HepG2 (cell line): ENCODE measurements at regions not wholly inside any gene's neighbourhood (a gene's known extent, or its start where the extent isn't known, plus 50 kb on each side); places are given as distances from the start of the nearest gene placed in this dataset.

Experiments used
- ATAC-seq: fragments of 200-7000 bp; cut with Tn5 transposase; 3 replicates; pipeline ENCODE4 v1.9.1; 2020; ENCODE audit warnings: mild to moderate bottlenecking, moderate library complexity
- BruUV-seq: library from RNA; stranded (reverse); fragments of 400-500 nt; replicated peaks from 2 replicates; lab custom pipeline; 2021; lab: Mats Ljungman, UMichigan
- CTCF ChIA-PET: fragments of 300-600 bp; formaldehyde crosslinking; extraction: SDS; loops from one replicate; lab custom pipeline; 2021; ENCODE audit warnings: low total read pairs, inconsistent platforms, low intra/inter-chr PET ratio; lab: Yijun Ruan, JAX
- POLR2A ChIA-PET: fragments of 350-600 bp; sonication (Branson Sonifier 250); formaldehyde crosslinking; loops from one replicate; lab custom pipeline; 2020; ENCODE audit warnings: antibody characterized with exemption, inconsistent platforms; lab: Yijun Ruan, JAX
- DNase-seq: peaks from one replicate; pipeline ENCODE4 v3.0.0-alpha.2; 2015; ENCODE audit warnings: low spot score
- FAIRE-seq: peaks from 3 replicates; lab custom pipeline; 2011; peaks lifted over from hg19 to GRCh38; lab: Jason Lieb, UNC
- H2AFZ ChIP-seq: one replicate; pipeline ENCODE4 v1.6.1; 2011; ENCODE audit warnings: low read length, inconsistent platforms
- H3K27ac ChIP-seq: fragments of 300-600 bp; 3 replicates; pipeline ENCODE4 v1.8.0; 2011; ENCODE audit warnings: mixed run types, mild to moderate bottlenecking, mixed read lengths, low read length, inconsistent platforms; ENCODE audit not compliant: insufficient read depth; ENCODE audit errors: extremely low read length
- H3K27me3 ChIP-seq, 2 experiments: fragments of 200-600 bp in 1 of 2; 2 replicates in 1 of 2; 3 replicates in 1 of 2; pipeline versions ENCODE4 v1.6.0 to v1.8.0; 2011; ENCODE audit warnings: low read length in 2 of 2, mild to moderate bottlenecking in 2 of 2, moderate library complexity in 2 of 2, inconsistent platforms in 1 of 2; ENCODE audit not compliant: insufficient read depth in 2 of 2, control insufficient read depth in 1 of 2
- H3K36me3 ChIP-seq, 2 experiments: fragments of 200-600 bp in 1 of 2; replicated peaks in 1 of 2; 2 replicates in 1 of 2; 3 replicates in 1 of 2; pipeline versions ENCODE4 v1.5.1 to v1.8.0; 2011; ENCODE audit warnings: low read length in 2 of 2, inconsistent platforms in 1 of 2; ENCODE audit not compliant: insufficient read depth in 2 of 2, control insufficient read depth in 1 of 2
- H3K4me1 ChIP-seq: 2 replicates; pipeline ENCODE4 v1.5.1; 2012; ENCODE audit warnings: low read length, inconsistent platforms; ENCODE audit not compliant: insufficient read depth
- H3K4me2 ChIP-seq: 2 replicates; pipeline ENCODE4 v1.6.0; 2011; ENCODE audit warnings: low read depth, low read length, inconsistent platforms
- H3K4me3 ChIP-seq, 3 experiments: fragments of 200-600 bp in 1 of 3; sonication (generic), shearing (Covaris generic) in 1 of 3; replicated peaks in 1 of 3; 2 replicates each; pipeline ENCODE4 v1.5.1; 2011 to 2016; ENCODE audit warnings: low read length in 3 of 3, inconsistent platforms in 2 of 3, low read depth in 2 of 3, mild to moderate bottlenecking in 2 of 3, control low read depth in 1 of 3, mixed read lengths in 1 of 3; ENCODE audit not compliant: insufficient read depth in 1 of 3
- H3K79me2 ChIP-seq: one replicate; pipeline ENCODE4 v1.6.1; 2011; ENCODE audit warnings: low read length, inconsistent platforms; ENCODE audit not compliant: insufficient read depth
- H3K9ac ChIP-seq: 2 replicates; pipeline ENCODE4 v1.6.0; 2011; ENCODE audit warnings: mild to moderate bottlenecking, low read depth, low read length, inconsistent platforms; ENCODE audit not compliant: insufficient read depth
- H3K9me3 ChIP-seq: 2 replicates; pipeline ENCODE4 v1.5.1; 2012; ENCODE audit warnings: mild to moderate bottlenecking, low read length
- H4K20me1 ChIP-seq: 2 replicates; pipeline ENCODE4 v1.6.0; 2011; ENCODE audit warnings: inconsistent platforms, mild to moderate bottlenecking, low read length, moderate library complexity; ENCODE audit not compliant: insufficient read depth
- ATF3 ChIP-seq: sonication (generic); formaldehyde crosslinking; IDR thresholded peaks from 2 replicates; pipeline ENCODE4 v1.4.0; 2020; ENCODE audit warnings: missing genetic modification reagents
- CREB3 ChIP-seq: sonication (generic); formaldehyde crosslinking; IDR thresholded peaks from 2 replicates; pipeline ENCODE4 v1.5.0; 2020; ENCODE audit warnings: missing genetic modification reagents
- GMEB2 ChIP-seq: IDR thresholded peaks from 2 replicates; pipeline ENCODE4 v1.6.1; 2016; ENCODE audit warnings: missing biosample characterization, missing genetic modification reagents, low read depth
- HOXA5 ChIP-seq: sonication (generic); formaldehyde crosslinking; IDR thresholded peaks from 2 replicates; pipeline ENCODE4 v1.4.0; 2020; ENCODE audit warnings: missing genetic modification reagents
- HOXA9 ChIP-seq: sonication (generic); formaldehyde crosslinking; IDR thresholded peaks from 2 replicates; pipeline ENCODE4 v1.8.1; 2022; ENCODE audit warnings: missing genetic modification reagents, mild to moderate bottlenecking, moderate library complexity, borderline replicate concordance
- JUND ChIP-seq: sonication (generic); formaldehyde crosslinking; IDR thresholded peaks from 2 replicates; pipeline ENCODE4 v1.8.0; 2022; ENCODE audit warnings: mild to moderate bottlenecking, missing genetic modification reagents
- SAP130 ChIP-seq: IDR thresholded peaks from 2 replicates; pipeline ENCODE4 v1.6.1; 2016; ENCODE audit warnings: low read depth
- TBX2 ChIP-seq: sonication (generic); formaldehyde crosslinking; IDR thresholded peaks from 2 replicates; pipeline ENCODE4 v1.5.0; 2020; ENCODE audit warnings: missing genetic modification reagents, mild to moderate bottlenecking, borderline replicate concordance
- ZFP1 ChIP-seq: IDR thresholded peaks from 2 replicates; pipeline ENCODE4 v1.6.1; 2016
- ZSCAN20 ChIP-seq: sonication (generic); formaldehyde crosslinking; IDR thresholded peaks from 2 replicates; pipeline ENCODE4 v1.4.0; 2020; ENCODE audit warnings: missing genetic modification reagents, mild to moderate bottlenecking, borderline replicate concordance
- WGBS: methylation state at CpG from one replicate; pipeline ENCODE4 v1.1.6; 2017; ENCODE audit warnings: low lambda C conversion rate; 5-methylcytosine and 5-hydroxymethylcytosine counted together
- in situ Hi-C: cut with HindIII; loops from 2 replicates; pipeline ENCODE4 v1.10.0; 2017; ENCODE audit warnings: low pct_unique_long_range_greater_than_20kb; ENCODE audit not compliant: extremely low pct_ligation_motif_present
- intact Hi-C: fragments of 100-400 bp; cut with micrococcal nuclease; formaldehyde crosslinking; loops from one replicate; pipeline ENCODE4 v1.10.0; 2022; ENCODE audit not compliant: unreplicated experiment

DNA sequence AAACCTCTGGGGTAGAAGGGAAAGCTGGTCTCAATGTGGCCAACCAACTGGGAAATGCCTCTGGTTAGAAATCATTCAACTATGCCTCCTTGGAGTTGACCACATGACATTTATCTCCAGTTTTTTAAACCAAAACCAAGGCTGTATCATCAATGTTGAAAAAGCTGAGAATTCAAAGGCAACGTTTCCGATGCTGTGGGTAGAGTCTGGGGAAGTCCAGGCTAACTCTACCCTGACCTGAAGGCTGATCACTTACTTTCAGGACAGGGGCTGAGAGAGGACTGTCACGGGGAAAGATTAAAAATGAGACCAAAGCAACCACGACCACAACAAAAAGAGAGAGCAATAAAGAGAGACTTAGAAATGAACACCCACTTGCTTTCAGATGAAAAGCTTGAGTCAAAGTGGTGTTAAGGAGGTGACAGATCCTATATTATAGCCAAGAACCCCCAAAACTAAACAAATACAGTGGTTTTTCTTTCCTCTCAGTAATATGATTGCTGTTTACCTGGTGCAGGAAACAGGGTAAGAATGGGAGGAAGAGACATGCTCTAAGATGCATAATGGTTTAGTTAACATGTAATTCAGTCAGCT, 90.8 kb upstream of the TNFSF4 start (continued):
- TF ChIP-seq HOXA5 (no peak), ZSCAN20 (CRISPR knock-in tag) (no peak), SAP130 (CRISPR knock-in tag) (no peak), ATF3 (no peak)

- Histone ChIP-seq H4K20me1 (no peaks in the 10 kb centered on the region), H3K79me2 (no peaks in the 10 kb centered on the region), H3K4me1 (no peaks in the 10 kb centered on the region), H2AFZ (no peak overlapping the region), H3K27me3 (no peaks in the 10 kb centered on the region), H3K36me3 (no peaks in the 10 kb centered on the region), H3K4me3 (no peak overlapping the region), H3K9me3 (no peaks in the 10 kb centered on the region), H3K27ac (no peak overlapping the region), H3K9ac (no peak overlapping the region), H3K4me2 (no peak overlapping the region)
- no peak for FAIRE-seq
- WGBS = 42% methylated on average over 5 of the region's 5 CpGs
- ATAC-seq = no peak
- ChIA-PET POLR2A (no interaction called here), CTCF (no interaction called here)
- TF ChIP-seq ZFP1 (no peak), HOXA9 (CRISPR knock-in tag) (no peak), GMEB2 (CRISPR knock-in tag) (no peak), CREB3 (no peak), TBX2 (no peak), JUND (CRISPR knock-in tag) (no peak)
- intact Hi-C loops = no loop called here
- no peak for DNase-seq
- BruUV-seq = no TSS peak
- in situ Hi-C loops = no loop called here
Measured at GRCh38 chr1:173300061-173301044, 93.2 kb upstream of the TNFSF4 start.
